ENCODE measurements at regions not wholly inside any gene's neighbourhood (a gene's known extent, or its start where the extent isn't known, plus 50 kb on each side); places are given as distances from the start of the nearest gene placed in this dataset.

DNA sequence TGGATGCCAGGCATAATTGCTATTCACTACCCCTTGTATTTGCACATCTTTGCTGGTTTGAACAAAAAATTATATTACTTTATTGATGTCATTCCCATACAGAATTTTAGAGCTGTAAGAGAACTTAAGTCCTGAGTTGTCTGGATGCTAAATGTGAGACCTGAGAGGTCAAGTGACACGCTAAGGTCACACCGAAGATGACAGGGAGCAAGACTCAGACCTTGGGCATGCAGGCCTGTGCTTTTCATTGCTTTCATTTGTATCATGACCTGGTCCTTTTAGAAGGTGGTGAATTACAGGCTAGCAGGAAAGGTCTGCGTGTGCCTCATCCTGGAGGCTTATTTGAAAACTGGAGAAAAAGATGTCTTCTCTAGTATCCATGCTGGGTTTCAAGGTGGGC, 312.0 kb upstream of the RASGRP1 start:
- FAIRE-seq: no peak
- no peak for DNase-seq (ENCODE audit: insufficient read length, low spot score)

DNA sequence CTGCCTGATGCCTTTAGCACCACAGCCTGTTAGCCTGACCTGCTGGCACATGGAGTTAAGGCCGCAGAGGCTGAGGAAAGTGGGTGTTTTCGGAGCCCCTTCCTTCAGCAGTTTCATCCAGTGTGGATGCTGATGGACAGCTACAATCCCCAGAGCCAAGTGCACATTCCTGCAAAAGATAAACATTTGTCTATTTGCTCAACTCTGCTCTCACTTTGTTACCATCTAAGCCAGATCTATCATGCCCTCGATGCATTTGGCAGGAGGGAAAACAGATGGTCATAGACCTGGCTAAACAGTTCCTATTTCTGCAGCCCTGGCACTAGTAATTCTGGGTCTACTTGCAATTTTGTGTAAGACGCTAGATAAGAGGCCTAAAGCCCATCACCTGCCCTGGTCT, 312.9 kb upstream of the RASGRP1 start:
- DNase-seq (ENCODE audit: insufficient read length, low spot score) (no peak), FAIRE-seq (no peak)

DNA sequence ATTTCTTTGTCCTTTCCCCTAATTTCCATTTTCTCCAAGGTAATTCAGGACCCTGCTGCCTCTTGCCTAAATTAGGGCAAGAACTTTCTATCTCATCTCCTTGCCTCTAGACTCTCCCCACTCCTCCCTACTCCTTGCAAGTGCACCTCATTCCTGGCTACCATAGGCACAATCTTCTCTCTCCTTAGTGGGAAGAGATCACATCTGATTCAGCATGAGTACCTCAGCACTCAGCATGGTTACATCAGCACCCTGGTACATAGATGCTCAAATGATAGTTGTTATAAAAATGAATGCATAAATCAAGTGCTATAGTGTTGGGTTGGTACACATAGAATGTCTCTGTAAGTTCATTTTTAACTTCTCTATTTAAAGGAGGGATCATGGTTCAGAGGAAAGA, 313.4 kb upstream of the RASGRP1 start:
- no peak for DNase-seq (ENCODE audit: insufficient read length, low spot score)
- no peak for FAIRE-seq

DNA sequence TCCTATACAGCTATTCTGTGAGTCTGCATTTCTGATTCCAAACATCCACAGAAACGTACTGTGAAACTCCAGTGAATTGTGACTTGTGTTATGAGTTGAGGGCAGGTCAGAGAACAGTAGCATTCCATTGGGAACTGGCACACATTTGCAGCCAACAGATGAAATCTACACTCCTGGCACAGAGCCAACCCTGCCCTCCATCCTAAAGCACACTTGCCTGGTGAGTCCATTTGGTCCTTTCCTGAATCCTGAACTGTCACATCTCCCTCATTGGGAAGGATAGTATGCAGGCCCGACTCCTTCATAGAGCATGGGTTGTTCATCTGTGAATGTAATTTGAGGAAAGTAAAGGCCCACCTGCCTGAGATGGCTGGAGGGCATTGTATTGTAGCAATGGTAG, 314.3 kb upstream of the RASGRP1 start:
- DNase-seq (ENCODE audit: insufficient read length, low spot score) (no peak), FAIRE-seq (no peak)

DNA sequence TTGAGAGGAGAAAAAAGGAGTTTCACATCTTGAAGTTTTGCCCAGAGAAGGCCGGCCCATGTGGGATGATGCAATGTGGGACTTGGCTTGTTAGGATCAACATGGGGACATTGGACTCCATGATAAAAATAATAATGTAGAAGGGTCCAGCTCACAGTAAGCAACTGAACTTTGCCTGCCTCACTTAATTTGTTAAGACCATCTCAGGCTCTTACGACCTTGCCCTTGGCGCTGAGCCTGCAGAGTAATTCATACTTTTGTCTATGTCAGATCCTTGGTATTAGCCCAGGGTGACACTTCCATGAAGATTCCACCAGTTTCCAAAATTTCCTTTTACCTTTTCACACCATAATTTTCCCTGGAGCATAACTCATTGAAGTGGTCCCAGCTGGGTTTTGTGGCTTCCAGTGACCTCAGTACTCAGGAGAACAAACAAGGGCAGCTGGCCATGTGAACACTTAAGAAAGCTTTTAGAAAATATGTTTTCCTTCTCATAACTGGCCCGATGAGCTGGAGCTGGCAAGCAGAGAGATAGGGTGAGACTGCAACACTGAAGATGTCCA, 315.4 kb upstream of the RASGRP1 start:
- no peak for DNase-seq (ENCODE audit: insufficient read length, low spot score)
- FAIRE-seq: no peak

DNA sequence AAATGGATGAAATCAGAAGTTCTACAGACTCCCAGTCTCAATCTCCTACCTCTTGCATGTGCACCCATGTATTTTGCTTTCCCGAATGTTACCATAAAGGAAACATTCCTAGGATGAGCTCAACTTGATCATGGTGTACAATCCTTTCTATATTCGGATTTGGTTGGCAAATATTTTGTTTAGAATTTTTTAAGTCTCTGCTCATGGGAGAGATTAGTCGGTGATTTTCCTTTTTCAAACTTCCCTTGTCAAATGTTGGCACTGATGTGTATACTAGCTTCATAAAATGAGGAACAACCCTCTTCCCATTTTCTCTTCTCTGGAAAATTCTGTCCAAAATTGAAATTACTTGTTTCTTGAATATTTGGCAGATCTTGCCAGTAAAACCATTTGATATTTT, 317.6 kb upstream of the RASGRP1 start:
- FAIRE-seq (no peak), DNase-seq (ENCODE audit: insufficient read length, low spot score) (no peak)

DNA sequence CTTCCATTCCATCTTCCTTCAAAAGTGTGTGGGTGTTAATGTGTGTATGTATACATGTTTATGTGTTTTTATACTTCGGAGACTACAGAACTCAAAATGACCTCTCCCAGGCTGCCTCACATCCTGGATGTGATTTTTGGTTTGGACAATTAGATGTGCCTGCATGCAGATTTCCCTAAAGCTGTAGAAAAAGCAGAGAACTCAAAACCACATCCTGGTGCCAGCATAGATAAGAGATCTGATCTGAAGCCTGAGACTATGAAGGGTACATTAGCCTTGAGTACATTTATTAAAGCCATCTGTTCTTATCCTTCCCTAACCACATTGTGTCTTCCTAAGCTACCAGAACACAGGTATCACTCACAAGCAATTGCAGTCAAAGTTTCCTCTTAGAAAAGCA, 319.4 kb upstream of the RASGRP1 start:
- FAIRE-seq: no peak
- no peak for DNase-seq (ENCODE audit: insufficient read length, low spot score)

DNA sequence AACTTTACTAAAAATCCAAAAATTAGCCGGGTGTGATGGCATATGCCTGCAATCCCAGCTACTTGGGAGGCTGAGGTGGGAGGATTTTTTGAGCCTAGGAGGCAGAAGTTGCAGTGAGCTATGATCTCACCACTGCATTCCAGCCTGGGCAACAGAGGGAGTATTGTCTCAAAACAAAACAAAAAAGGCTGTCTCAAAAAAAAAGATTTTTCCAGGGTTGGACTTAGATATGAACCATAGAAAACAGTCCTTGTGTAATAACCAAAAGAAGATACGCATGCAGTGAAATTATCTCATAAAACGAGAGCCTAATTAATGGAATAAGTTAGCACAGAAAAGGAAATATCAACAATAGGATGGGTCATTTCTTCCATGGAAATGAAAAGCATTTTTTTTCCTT, 320.4 kb upstream of the RASGRP1 start:
- FAIRE-seq: no peak
- DNase-seq (ENCODE audit: insufficient read length, low spot score): no peak

DNA sequence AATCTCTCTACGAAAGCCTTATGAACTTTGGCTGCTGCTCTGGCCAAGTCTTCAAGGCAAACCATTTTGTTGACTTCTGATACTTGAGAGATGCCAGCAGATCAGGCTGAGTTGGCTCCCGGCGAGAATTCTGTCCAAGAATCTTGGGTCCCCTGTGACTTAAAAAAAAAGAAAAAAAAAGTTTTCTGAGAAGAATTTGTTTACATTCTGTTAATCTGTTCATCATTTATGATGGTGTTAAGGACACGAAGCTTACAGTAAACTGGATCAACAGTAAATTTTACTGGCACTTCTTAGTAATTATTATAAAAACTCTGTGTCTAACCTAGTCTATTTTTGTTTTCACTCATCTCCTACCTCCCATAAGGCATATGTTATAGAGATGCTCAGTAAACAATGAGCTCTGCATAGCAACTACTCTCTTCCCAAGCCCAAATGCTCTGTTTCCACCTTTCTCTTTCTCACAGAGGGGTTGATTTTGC, 320.9 kb upstream of the RASGRP1 start:
- DNase-seq (ENCODE audit: insufficient read length, low spot score) (no peak), FAIRE-seq (no peak)

DNA sequence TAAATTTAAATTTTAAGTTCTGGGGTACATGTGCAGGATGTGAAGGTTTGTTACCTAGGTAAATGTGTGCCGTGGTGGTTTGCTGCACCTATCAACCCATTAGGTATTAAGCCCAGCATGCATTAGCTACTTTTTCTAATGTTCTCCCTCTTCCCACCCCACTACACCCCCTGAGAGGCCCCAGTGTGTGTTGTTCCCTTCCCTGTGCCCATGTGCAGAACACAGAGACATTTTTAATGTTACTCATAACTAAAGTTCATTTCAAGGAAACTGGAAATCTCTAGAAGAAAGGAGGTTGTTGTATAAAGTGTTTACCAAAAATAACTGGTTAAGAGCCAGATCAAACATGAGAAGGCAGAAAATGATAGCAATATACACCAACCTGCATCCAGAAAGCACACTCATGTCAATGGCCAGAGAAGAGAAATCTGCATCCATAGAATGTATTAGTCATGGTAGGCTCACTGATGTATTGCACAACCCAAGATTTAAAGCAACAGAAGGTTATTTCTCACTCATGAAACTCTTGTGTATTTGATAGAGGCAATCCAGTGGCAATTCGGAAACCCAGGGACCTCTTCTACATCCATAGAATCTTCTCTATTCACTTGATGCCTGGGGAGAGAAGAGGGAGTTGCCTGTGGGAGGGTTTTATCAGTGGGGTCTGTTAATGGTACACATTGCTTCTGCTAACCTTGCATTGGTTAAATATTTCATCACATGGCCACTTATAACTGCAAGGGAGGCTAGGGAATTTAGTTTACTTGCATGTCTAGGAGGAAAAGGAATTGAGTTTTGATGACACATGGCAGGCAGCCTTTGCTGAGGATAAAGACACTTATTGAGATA, 321.9 kb upstream of the RASGRP1 start:
- no peak for FAIRE-seq
- no peak for DNase-seq (ENCODE audit: insufficient read length, low spot score)

DNA sequence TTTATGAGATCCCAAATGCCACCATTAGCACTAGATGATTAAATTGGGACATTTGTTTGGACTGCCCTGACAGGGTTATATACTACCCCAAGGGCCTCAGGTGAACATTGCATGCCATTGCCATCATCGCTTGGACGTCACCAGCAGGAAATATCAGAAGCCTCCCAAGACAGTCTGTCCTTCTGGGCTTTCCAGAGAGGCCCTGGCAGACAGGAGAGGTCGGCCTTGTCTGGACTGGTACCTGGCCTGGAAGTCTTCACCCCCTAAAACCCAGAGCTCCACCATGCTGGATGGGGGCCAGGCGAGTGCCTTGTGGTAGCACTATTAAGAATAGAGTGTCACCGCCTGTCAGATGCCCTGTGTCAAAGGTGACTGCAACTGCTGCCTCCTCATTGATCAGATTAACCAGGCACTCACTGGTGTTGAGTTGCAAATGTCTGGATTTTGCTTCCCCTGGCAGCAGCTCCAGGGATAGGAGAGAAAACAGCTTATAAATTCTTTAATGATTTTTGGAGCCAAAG, 324.1 kb upstream of the RASGRP1 start:
- DNase-seq (ENCODE audit: insufficient read length, low spot score) (no peak), FAIRE-seq (no peak)

DNA sequence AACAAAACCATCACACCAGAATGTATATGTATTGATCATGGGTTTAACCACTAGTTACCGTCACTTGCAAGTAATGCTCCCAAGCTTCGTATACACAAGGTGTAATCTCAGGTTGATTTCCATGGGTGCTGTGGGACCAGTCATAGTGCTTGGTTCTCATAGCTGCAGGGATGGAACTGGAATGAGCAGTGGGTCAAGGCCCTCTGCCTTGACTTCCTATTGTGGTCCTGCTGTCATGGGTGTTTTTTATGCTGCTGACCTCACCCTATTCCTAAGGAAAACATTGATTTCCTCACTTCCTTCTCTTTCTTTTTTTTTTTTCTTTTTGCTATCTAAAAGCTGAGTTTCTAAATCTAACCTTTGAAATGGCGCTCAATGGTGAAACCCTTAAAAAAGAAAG, 325.6 kb upstream of the RASGRP1 start:
- DNase-seq (ENCODE audit: insufficient read length, low spot score) (no peak), FAIRE-seq (no peak)

DNA sequence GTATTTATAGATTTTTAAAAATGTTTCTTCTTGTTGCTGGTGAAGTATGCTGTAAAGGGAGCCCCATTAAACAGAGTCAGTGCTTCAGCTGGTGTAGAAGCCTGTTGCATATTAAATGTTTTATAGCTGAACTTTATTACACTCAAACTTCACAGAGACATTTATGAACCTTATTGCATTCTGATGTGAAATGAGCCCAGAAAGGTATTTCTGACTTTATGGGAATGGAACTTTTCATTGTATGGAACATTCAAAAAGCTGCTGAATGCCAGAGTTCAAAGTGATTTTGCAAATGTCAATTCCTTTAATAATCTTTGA, 329.3 kb upstream of the RASGRP1 start:
- no peak for DNase-seq (ENCODE audit: insufficient read length, low spot score)
- no peak for FAIRE-seq

DNA sequence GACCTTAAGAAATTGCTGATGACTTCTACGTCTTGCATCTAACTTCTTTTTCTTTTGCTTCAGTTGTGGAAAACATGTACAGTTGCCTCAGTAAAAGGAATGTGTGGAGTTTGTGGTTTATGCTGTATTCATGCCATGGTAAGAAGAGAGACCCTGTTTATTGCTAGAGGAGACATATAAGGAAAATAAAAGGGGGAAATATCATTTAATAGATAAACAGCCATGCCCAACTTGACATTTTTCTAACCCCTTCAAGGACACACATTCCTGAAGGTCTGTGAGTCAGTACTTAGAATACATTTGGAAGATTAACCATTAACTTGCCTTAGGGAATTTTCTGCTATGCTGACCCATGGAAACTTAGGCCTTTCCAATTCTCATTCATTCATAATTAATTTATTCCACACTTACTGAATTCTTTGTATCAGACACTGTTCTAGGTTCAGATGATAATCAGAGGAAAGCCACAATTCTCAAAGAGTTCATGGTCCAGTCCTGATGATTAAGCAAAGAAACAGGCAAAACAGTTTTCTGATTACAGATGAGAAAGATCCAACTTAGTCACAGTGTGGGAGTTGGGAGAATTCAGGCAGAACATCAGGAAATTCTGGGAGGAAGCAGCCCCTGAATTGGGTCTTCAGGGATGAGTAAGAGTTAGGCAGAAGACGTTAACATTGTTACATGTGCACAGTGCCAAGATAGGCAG, 329.8 kb upstream of the RASGRP1 start:
- FAIRE-seq (no peak), DNase-seq (ENCODE audit: insufficient read length, low spot score) (no peak)

DNA sequence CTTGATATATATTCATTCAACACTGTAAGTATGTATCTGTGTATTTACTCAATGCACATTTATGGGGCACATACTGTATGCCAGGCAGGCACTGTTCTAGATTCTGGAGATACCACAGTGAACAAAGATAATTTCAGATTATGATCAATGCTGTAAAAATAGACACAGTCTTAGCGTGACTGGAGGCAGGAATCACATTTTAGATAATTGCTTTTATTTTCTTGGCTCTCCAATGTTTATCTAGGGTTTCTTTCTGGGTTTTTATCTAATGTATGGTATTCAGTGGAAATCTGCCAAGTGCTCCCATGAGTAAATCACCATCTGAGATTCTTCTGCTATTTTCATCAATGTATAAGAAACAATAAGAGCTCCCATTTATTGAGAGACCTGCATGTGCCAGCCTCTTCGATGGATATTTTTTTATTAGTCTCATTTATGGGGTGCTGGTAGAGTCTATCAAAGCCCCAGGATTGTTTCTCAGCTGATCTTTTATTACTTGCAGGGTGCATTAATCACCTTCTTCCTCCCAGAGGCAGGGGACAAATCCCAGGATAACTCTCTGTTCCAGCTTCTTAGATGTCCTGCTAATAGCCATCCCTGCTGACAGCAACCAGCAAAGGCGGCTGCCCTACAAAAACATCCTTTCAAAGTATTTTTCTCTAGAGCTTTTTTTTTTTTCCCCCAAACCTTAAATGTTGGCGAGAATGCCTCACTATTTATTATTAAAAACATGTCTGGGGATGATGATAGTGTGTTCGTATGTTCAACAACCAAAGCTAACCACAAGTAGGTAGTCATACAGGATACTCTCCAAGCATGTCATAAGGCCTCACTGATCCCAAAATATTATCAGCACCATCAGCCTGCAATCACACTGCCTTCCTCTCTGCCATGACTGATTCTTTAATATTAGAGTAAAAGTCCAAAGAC, 331.0 kb upstream of the RASGRP1 start:
- no peak for FAIRE-seq

DNA sequence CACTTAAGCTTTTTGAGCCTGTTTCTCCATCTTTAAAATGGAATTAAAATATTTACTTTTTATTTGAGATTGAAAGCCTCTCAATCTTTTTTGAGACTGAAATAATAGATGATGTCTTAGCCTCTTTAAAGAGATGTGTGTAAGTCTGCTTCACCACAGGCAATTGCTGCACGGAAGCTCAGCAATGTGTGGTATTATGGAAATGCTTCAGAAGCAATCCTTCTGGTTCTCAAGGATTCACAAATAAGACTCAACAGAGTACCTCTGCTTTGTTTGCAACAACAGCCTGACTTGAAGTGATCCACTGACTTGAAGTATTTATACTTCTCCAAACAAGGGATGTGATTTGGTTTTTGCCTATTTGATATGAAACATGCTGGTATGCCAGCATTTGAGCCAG, 332.0 kb upstream of the RASGRP1 start:
- FAIRE-seq (no peak), DNase-seq (ENCODE audit: insufficient read length, low spot score) (no peak)

More for the DNA sequence above, 331.0 kb upstream of the RASGRP1 start:
- DNase-seq (ENCODE audit: insufficient read length, low spot score): no peak

DNA sequence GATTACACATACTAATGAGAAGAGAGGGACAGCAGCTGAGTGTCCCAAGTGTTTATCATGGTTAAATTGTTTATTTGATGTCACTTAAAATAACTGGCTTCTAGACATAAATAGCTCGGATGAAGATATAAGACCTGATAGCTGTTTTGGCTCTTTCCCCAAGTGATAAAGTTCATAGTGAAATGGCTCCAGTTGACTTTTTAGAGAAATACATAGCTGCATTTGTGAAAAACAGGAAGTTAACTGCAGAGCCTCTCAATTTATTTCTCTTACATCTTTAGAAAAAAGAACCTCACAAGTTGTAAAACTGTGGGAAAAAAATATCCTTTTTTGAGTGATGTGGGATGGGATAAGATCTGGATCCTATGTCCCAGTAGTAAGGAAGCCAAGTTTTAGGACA, 332.9 kb upstream of the RASGRP1 start:
- no peak for DNase-seq (ENCODE audit: insufficient read length, low spot score)
- no peak for FAIRE-seq

DNA sequence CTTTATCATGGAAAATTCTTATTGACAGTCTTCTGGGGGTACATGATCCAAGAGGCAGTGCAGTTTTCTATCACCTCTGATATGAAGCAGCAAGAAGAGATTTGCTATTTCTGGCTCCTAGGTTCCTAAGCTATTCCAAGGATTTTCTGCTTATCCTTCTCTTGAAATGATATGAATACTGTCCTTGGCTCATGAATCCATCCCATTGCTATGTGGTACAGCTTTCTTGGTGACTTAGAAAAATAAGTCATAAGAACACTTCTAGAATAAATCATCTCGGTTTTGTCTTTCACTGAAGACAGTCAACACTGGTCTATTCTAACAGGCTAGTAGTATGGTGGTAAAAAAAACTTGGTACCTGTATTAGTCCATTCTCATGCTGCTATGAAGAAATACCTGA, 333.6 kb upstream of the RASGRP1 start:
- FAIRE-seq (no peak), DNase-seq (ENCODE audit: insufficient read length, low spot score) (no peak)

DNA sequence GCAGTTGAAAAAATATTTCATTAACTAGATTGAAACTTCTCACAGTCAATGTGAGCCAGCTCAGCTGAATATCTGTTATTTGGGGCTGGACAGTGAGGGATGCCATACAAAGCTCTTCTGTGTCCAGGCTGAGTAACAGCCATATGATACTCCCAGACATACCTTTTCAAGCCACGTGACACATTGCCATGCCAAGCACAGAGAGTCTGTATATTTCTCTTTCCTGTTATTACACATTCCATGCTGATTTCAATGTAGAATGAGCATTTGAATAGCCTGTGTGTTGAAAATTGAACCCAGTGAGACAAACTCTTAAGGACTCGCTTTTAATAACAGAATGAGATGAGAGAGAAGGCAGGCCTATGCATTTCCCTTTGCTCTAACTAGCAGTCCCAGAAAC, 334.7 kb upstream of the RASGRP1 start:
- FAIRE-seq (no peak), DNase-seq (ENCODE audit: insufficient read length, low spot score) (no peak)

DNA sequence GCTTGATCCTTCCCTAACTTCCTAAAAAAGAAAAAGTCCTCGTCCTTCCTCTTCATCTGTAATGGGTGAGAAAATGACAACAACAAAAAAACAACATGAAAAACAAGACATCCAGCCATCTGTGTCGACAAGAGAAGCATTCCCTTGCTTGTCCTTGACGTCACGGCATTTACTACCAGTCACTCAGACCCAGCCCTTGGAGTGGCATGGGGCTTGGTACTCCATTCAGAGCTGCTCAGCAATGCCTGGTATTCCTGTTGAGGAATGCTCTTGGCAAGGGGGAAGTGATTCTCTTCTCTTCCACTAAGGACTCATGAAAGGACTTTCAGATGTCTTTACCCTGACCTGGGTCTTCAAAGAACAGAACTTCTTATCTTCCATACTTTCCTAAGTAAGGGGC, 339.7 kb upstream of the RASGRP1 start:
- DNase-seq (ENCODE audit: insufficient read length, low spot score) (no peak), FAIRE-seq (no peak)

DNA sequence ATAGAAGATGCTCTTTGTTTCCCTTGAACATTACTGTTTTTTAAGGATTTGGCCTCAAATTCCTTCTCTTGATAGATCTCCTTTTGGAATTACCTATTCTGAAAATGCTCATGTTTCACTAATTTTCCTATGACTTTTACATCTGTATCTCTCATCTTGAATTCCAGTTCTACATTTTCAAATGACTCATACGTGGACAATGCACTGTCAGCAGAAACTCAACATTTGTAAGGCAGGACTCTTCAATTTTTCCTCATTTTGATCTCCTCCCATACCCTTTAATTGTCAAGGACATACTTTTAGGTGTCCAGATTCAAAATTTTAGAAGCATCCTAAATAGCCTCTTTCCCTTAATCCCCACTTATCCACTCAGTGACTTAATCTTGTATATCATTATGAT, 341.0 kb upstream of the RASGRP1 start:
- no peak for FAIRE-seq
- no peak for DNase-seq (ENCODE audit: insufficient read length, low spot score)

Data from GM19239 (cell line).